Naive B cell (primary cell): ENCODE measurements at regions not wholly inside any gene's neighbourhood (a gene's known extent, or its start where the extent isn't known, plus 50 kb on each side); places are given as distances from the start of the nearest gene placed in this dataset.

Experiments
- ATAC-seq, 2 donors: fragments of 150-1000 bp; cut with Tn5 transposase; 2 replicates each; pipeline ENCODE4 v1.10.0; 2021; ENCODE audit warnings: low read depth in 2 of 2, mild to moderate bottlenecking in 2 of 2, moderate library complexity in 2 of 2
- DNase-seq: peaks from one replicate; pipeline ENCODE4 v3.0.0; 2022
- H3K27ac Mint-ChIP-seq, 6 donors: one replicate each; pipeline ENCODE4 v1.8.0; 2020 to 2022; ENCODE audit warnings: mild to moderate bottlenecking in 6 of 6, mixed read lengths in 6 of 6, moderate library complexity in 5 of 6, inconsistent platforms in 2 of 6
- H3K27me3 Mint-ChIP-seq, 3 donors: one replicate each; pipeline ENCODE4 v1.8.0; 2021 to 2022; ENCODE audit warnings: mixed read lengths in 3 of 3, mild to moderate bottlenecking in 1 of 3
- H3K36me3 Mint-ChIP-seq, 2 donors: one replicate each; pipeline ENCODE4 v1.8.0; 2020 to 2022; ENCODE audit warnings: mixed read lengths in 2 of 2, inconsistent platforms in 1 of 2, mild to moderate bottlenecking in 1 of 2
- H3K4me1 Mint-ChIP-seq, 3 donors: one replicate each; pipeline ENCODE4 v1.8.0; 2020 to 2022; ENCODE audit warnings: mixed read lengths in 3 of 3, inconsistent platforms in 1 of 3, mild to moderate bottlenecking in 1 of 3, moderate library complexity in 1 of 3
- H3K4me3 Mint-ChIP-seq, 8 donors: one replicate each; pipeline ENCODE4 v1.8.0; 2020 to 2022; ENCODE audit warnings: mild to moderate bottlenecking in 8 of 8, mixed read lengths in 8 of 8, moderate library complexity in 8 of 8, inconsistent platforms in 2 of 8
- H3K9me3 Mint-ChIP-seq, 7 donors: one replicate each; pipeline ENCODE4 v1.8.0; 2020 to 2022; ENCODE audit warnings: mixed read lengths in 7 of 7, mild to moderate bottlenecking in 5 of 7, inconsistent platforms in 2 of 7, moderate library complexity in 1 of 7

DNA sequence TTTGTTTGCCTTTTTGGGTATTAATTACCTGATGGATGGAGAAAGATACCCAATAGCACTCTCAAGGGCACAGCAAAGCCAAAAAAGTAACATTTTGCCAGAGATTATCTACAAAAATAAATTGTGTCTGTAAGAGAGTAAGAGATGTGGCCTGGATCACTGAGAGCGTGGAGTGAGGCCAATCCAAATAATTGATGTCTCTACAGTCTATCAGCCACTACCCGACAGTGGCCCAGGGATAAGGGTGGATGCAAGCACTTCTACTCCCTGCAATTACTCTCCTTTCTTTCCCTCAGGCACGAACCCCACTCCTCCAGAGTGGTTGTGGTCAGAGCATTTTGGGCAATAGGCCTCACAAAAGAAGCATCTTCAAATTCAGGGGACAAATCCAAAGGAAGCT lies 92.3 kb upstream of the ZC3H12C start:
- Mint-ChIP-seq H3K27ac (no peak overlapping the region), H3K4me3 (no peak overlapping the region), H3K9me3 (peaks cover 0 to 6% (median 0%) of the 10 kb centered on the region in 7 donors)

GRCh38 chr11:110003426-110003825 lies 89.8 kb upstream of the ZC3H12C start:
- H3K4me1 Mint-ChIP-seq: no peaks in the 10 kb centered on the region
- H3K27me3 Mint-ChIP-seq: peaks cover 36 to 50% (median 42%) of the 10 kb centered on the region in 3 donors
- ATAC-seq: no peak
- peaks cover 0 to 6% (median 0%) of the 10 kb centered on the region in 7 donors for H3K9me3 Mint-ChIP-seq
- DNase-seq: no peak
- H3K4me3 Mint-ChIP-seq: no peak overlapping the region
- H3K36me3 Mint-ChIP-seq: no peaks in the 10 kb centered on the region
- no peak overlapping the region for H3K27ac Mint-ChIP-seq

More for the DNA sequence above, 92.3 kb upstream of the ZC3H12C start:
- H3K4me1 Mint-ChIP-seq: no peaks in the 10 kb centered on the region
- ATAC-seq: no peak
- no peaks in the 10 kb centered on the region for H3K36me3 Mint-ChIP-seq
- DNase-seq: no peak
- H3K27me3 Mint-ChIP-seq: peaks cover 36 to 42% (median 36%) of the 10 kb centered on the region in 3 donors

DNA sequence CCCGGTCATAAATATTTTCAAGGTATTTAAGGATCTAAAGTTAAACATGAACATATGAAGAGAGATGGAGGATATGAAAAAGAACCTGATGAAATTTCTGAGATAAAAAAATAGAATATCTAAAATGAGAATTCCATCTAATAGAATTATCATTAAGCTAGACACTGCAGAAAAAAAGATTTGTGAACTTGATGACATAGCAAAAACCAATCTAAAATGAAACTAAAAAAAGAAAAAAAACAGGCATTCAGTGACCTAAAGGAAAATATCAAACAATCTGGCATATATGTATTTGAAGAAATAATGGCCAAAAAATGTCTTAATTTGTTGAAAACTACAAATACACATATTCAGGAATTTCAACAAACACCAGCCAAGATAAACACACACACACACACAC lies 81.6 kb upstream of the ZC3H12C start:
- H3K4me3 Mint-ChIP-seq: no peak overlapping the region
- ATAC-seq: no peak
- peaks cover 17 to 64% (median 41%) of the 10 kb centered on the region in 7 donors for H3K9me3 Mint-ChIP-seq
- no peaks in the 10 kb centered on the region for H3K4me1 Mint-ChIP-seq
- peaks cover 21 to 41% of the 10 kb centered on the region in 2 donors for H3K36me3 Mint-ChIP-seq
- H3K27me3 Mint-ChIP-seq: peaks cover 58 to 72% (median 68%) of the 10 kb centered on the region in 3 donors
- no peak overlapping the region for H3K27ac Mint-ChIP-seq
- no peak for DNase-seq

DNA sequence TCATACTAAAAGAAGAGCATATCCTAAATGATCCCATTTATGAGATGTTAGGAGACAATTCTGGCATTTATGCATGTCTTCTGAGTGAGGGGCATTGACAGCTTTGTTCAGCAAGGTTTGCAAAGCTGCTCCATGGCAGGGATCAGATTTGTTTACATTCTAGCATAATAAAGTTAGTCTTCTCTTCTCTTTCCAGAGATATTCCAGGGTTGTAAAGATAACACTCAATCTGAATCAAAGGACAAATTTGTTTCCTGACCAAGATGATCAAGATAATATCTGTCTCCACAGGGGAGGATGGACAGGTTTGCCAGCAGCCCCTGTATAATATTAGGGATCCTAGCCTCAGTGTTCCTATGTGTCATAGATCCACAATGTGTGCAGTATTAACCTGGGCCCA lies 77.5 kb upstream of the ZC3H12C start:
- ATAC-seq (no peak), DNase-seq (no peak)
- Mint-ChIP-seq H3K4me1 (no peaks in the 10 kb centered on the region), H3K27ac (no peak overlapping the region), H3K9me3 (peaks cover 19 to 71% (median 44%) of the 10 kb centered on the region in 7 donors), H3K4me3 (no peak overlapping the region), H3K36me3 (peaks cover 15 to 33% of the 10 kb centered on the region in 2 donors), H3K27me3 (peaks cover 65 to 77% (median 75%) of the 10 kb centered on the region in 3 donors)

DNA sequence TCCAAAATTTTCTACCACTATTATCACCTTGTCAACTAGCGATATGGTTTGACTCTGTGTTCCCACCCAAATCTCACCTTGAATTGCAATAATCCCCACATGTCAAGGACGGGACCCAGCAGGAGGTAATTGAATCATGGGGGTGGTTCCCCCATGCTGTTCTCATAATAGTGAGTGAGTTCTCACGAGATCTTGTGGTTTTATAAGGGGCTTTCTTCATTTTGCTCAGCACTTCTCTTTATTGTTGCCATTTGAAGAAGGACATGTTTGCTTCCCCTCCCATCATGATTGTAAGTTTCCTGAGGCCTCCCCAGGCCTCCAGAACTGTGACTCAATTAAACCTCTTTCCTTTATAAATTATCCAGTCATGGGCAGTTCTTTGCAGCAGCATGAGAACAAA lies 73.5 kb upstream of the ZC3H12C start:
- Mint-ChIP-seq H3K36me3 (peaks cover 4 to 5% of the 10 kb centered on the region in 2 donors), H3K27me3 (peaks cover 64 to 74% (median 69%) of the 10 kb centered on the region in 3 donors), H3K27ac (no peak overlapping the region), H3K9me3 (peaks cover 8 to 33% (median 17%) of the 10 kb centered on the region in 7 donors), H3K4me1 (no peaks in the 10 kb centered on the region), H3K4me3 (no peak overlapping the region)
- DNase-seq (no peak), ATAC-seq (peak in 1 of 2 donors; percentile 45)

DNA sequence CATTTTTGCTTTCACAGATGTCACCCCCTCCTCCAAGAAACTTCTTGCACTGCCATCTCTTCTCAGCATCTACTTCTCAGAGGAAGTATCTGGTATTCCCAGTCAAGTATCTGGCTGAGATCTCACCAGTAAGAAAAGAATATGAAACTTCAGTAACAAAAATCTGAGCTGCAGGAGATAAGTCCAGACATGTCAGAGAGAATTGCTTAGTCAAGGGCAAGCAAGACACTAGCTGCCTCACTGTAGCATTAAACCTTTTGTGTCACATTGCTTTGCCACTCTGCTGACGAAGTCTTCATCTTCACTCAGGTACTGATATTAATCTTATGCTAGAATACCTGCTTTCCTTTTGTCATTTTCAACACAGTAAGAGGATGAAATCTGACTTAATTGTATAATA lies 70.6 kb upstream of the ZC3H12C start:
- no peak overlapping the region for H3K4me3 Mint-ChIP-seq
- H3K27me3 Mint-ChIP-seq: peaks cover 49 to 63% (median 57%) of the 10 kb centered on the region in 3 donors
- H3K36me3 Mint-ChIP-seq: peaks cover 0 to 5% of the 10 kb centered on the region in 2 donors
- H3K27ac Mint-ChIP-seq: no peak overlapping the region
- peaks cover 4 to 31% (median 22%) of the 10 kb centered on the region in 7 donors for H3K9me3 Mint-ChIP-seq
- peaks cover 7 to 10% (median 10%) of the 10 kb centered on the region in 3 donors for H3K4me1 Mint-ChIP-seq
- ATAC-seq (no peak), DNase-seq (no peak)

DNA sequence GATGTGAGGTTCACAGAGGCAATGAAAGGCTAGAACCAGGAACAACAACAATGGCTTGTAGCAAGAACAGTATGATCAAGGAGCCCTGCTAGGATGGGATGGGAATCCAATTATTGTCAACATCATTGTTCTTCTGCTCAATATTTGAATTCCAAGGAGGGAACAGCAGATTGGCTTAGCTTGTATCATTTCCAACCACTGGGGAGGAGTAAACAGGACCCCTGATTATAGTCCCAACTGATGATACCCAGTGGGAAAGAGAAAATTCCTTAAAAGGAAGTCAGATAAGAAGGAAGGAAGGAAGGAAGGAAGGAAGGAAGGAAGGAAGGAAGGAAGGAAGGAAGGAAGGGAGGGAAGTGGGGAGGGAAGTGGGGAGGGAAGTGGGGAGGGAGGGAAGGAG lies 69.5 kb upstream of the ZC3H12C start:
- Mint-ChIP-seq H3K27ac (no peak overlapping the region), H3K27me3 (peaks cover 43 to 57% (median 50%) of the 10 kb centered on the region in 3 donors), H3K36me3 (peaks cover 0 to 5% of the 10 kb centered on the region in 2 donors), H3K9me3 (peaks cover 9 to 41% (median 31%) of the 10 kb centered on the region in 7 donors), H3K4me1 (peaks cover 13 to 16% (median 16%) of the 10 kb centered on the region in 3 donors), H3K4me3 (no peak overlapping the region)
- DNase-seq (no peak), ATAC-seq (no peak)

DNA sequence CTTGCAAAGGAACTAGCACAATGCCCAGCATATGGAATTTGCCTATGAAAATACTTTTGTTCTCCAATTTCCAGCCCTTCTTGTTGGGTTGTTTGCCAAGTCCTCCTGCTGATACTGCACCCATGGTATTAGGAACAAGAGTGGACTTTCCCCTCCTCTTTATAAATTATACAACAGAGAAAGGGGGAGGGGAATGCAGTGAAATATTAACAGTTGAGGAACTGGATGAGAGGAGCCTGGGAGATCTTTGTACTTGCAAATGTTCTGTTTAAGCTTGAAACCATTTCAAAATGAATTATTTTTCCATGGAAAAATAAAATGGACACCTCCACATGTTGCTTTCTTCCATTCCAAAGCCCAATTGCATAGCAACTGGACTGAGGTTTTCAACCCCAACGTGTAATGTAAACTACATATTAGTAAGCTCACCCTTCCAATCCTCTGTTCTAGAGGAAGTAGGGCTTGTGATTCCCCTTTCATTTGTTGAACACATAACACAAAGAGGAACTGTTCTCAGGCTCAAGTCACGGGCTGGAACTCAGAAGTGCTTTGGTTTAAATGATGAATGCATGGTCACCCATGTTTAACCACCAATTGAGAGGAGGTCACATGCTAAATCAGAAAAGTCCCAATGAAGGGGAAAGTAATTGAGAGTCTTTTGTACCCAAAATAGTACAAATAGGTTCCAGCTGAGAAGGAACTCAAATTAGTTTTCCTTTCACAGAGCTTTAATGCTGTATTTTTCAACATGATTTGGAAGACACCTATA lies 66.2 kb upstream of the ZC3H12C start:
- peaks cover 5 to 12% of the 10 kb centered on the region in 2 donors for H3K36me3 Mint-ChIP-seq
- H3K9me3 Mint-ChIP-seq: peaks cover 9 to 62% (median 34%) of the 10 kb centered on the region in 7 donors
- H3K27me3 Mint-ChIP-seq: peaks cover 53 to 56% (median 54%) of the 10 kb centered on the region in 3 donors
- peak overlapping the region; percentile 51 to 92 (median 66) for H3K27ac Mint-ChIP-seq
- peak overlapping the region in 4 of 8 donors; percentile 12 to 82 (median 50) for H3K4me3 Mint-ChIP-seq
- DNase-seq: peak; percentile 79
- peaks cover 13 to 16% (median 16%) of the 10 kb centered on the region in 3 donors for H3K4me1 Mint-ChIP-seq
- peak; percentile 96 for ATAC-seq

- ATAC-seq (no peak), DNase-seq (no peak)
- Mint-ChIP-seq H3K36me3 (peaks cover 5 to 18% of the 10 kb centered on the region in 2 donors), H3K4me1 (peaks cover 13 to 16% (median 16%) of the 10 kb centered on the region in 3 donors), H3K27ac (peak overlapping the region; percentile 51 to 92 (median 66)), H3K4me3 (peak overlapping the region in 6 of 8 donors; percentile 23 to 82 (median 48)), H3K9me3 (peaks cover 12 to 66% (median 34%) of the 10 kb centered on the region in 7 donors), H3K27me3 (peaks cover 53 to 56% (median 55%) of the 10 kb centered on the region in 3 donors)
Observed at GRCh38 chr11:110027627-110028371, 65.4 kb upstream of the ZC3H12C start.

GRCh38 chr11:110028921-110029320 lies 64.3 kb upstream of the ZC3H12C start:
- Mint-ChIP-seq H3K27me3 (peaks cover 54 to 57% (median 57%) of the 10 kb centered on the region in 3 donors), H3K9me3 (peaks cover 12 to 67% (median 34%) of the 10 kb centered on the region in 7 donors), H3K4me3 (no peak overlapping the region), H3K36me3 (peaks cover 7 to 22% of the 10 kb centered on the region in 2 donors), H3K27ac (no peak overlapping the region), H3K4me1 (peaks cover 13 to 16% (median 16%) of the 10 kb centered on the region in 3 donors)
- ATAC-seq (no peak), DNase-seq (no peak)

DNA sequence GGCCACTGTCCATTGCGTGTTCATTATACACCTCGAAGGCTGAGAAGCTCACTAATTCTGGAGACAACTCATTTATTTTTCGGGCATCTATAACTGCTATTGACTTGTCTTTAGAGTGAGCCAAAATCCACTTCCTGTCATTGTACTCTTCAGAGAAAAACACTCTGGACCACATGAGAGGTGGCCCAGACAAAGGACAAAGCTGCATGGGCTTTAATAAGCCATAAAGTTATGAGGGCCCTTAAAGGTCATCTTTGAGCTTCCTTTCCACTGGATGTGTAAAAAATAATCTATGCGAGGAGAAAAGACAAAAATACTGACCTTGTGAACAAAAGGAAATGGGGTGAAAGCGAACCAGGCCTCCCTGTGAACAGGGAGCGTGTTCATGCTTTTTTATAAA lies 63.5 kb upstream of the ZC3H12C start:
- Mint-ChIP-seq H3K4me3 (no peak overlapping the region), H3K9me3 (peaks cover 9 to 70% (median 35%) of the 10 kb centered on the region in 7 donors), H3K36me3 (peaks cover 8 to 28% of the 10 kb centered on the region in 2 donors), H3K27ac (no peak overlapping the region), H3K4me1 (peaks cover 13 to 16% (median 16%) of the 10 kb centered on the region in 3 donors), H3K27me3 (peaks cover 54 to 60% (median 57%) of the 10 kb centered on the region in 3 donors)
- ATAC-seq (no peak), DNase-seq (no peak)

GRCh38 chr11:110031171-110031570 lies 62.0 kb upstream of the ZC3H12C start:
- no peak overlapping the region for H3K4me3 Mint-ChIP-seq
- peaks cover 9 to 70% (median 32%) of the 10 kb centered on the region in 7 donors for H3K9me3 Mint-ChIP-seq
- ATAC-seq (no peak), DNase-seq (no peak)
- peaks cover 59 to 63% (median 62%) of the 10 kb centered on the region in 3 donors for H3K27me3 Mint-ChIP-seq
- peaks cover 7 to 28% of the 10 kb centered on the region in 2 donors for H3K36me3 Mint-ChIP-seq
- H3K27ac Mint-ChIP-seq: no peak overlapping the region
- H3K4me1 Mint-ChIP-seq: peaks cover 13 to 16% (median 16%) of the 10 kb centered on the region in 3 donors

DNA sequence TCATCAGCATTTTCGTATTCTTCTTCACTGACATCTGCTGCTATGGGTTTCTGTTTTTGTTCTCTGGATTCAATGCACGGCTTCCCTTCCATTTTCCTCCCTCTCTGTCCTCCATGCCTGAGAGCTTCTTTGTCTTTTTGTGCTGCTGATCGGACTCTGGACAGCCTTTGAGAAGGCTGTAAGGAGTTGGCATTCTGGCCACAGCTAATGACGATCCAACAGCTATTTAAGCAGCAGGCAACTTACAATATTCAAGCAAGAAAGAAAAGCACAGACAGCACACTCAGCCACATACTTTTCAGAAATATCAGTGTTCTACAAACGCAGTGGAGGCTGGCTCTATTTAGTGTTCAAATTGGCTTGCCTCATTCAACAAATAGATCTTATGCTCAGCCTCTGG lies 60.9 kb upstream of the ZC3H12C start:
- ATAC-seq (no peak), DNase-seq (no peak)
- H3K27ac Mint-ChIP-seq: peak overlapping the region in 1 of 6 donors; percentile 11
- H3K4me3 Mint-ChIP-seq: peak overlapping the region in 1 of 8 donors; percentile 27
- peaks cover 70 to 73% (median 70%) of the 10 kb centered on the region in 3 donors for H3K27me3 Mint-ChIP-seq
- H3K4me1 Mint-ChIP-seq: peaks cover 9% of the 10 kb centered on the region in 3 donors
- H3K36me3 Mint-ChIP-seq: peaks cover 7 to 28% of the 10 kb centered on the region in 2 donors
- peaks cover 9 to 65% (median 27%) of the 10 kb centered on the region in 7 donors for H3K9me3 Mint-ChIP-seq
